ENCODE measurements at regions not wholly inside any gene's neighbourhood (a gene's known extent, or its start where the extent isn't known, plus 50 kb on each side); places are given as distances from the start of the nearest gene placed in this dataset.

DNA sequence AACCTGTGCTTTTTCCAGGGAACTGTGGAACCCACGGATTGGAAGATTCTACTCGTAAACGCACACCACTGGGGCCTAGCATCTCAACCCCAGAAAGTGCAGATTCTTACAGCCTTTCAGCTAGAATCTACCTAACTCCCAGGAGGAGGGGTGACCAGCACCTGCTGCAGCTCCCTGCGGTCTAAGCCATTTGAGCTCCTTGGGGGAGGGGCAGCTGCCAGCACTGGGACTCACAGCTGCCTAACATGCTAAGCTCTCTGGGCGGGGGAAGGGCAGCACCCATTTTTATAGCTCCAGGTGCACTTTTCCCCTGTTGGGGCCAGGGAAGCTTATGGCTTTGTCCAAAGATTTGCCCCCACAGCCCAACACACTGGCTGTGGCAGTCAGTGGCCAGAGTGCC is 595.7 kb upstream of the EPHA5 start:
- POLR2A ChIA-PET = no interaction called here
- no peak overlapping the region for H3K4me3 ChIP-seq (replicated peaks in 1 of 3; ENCODE audit: insufficient read depth in 1 of 3, low read depth in 1 of 3, low read length in 3 of 3)
- no peaks in the 10 kb centered on the region for H3K9me3 ChIP-seq (replicated peaks; ENCODE audit: control insufficient read depth, insufficient read depth, low read length)
- intact Hi-C loops (cut with micrococcal nuclease) (no loop called here), dilution Hi-C loops (cut with MboI; ENCODE audit: extremely low pct_ligation_motif_present, low sequenced_read_pairs) (no loop called here)
- DNase-seq (ENCODE audit: low read depth, low spot score) (no peak), FAIRE-seq (no peak)
- CTCF ChIA-PET = no interaction called here
- H2AFZ ChIP-seq (ENCODE audit: low read depth, low read length) = no peak overlapping the region
- BruUV-seq (replicated peaks) = no TSS peak
- no peaks in the 10 kb centered on the region for H3K27me3 ChIP-seq (ENCODE audit: control insufficient read depth in 2 of 2, insufficient read depth in 2 of 2, low read length in 2 of 2)
- no peak overlapping the region for H3K27ac ChIP-seq (ENCODE audit: insufficient read depth, low read depth, low read length)
- TF ChIP-seq, protein P1, sequence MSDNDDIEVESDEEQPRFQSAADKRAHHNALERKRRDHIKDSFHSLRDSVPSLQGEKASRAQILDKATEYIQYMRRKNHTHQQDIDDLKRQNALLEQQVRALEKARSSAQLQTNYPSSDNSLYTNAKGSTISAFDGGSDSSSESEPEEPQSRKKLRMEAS (IDR thresholded peaks at IDR 0.05; ENCODE audit: insufficient read depth, insufficient read length) = no peak
- no peak for TF ChIP-seq POLR2AphosphoS5 (IDR thresholded peaks at IDR 0.05; ENCODE audit: insufficient read depth, low read depth, low read length)
- TF ChIP-seq MYC (IDR thresholded peaks at IDR 0.05; ENCODE audit: low read depth, low read length) = no peak
- TF ChIP-seq, protein P2, sequence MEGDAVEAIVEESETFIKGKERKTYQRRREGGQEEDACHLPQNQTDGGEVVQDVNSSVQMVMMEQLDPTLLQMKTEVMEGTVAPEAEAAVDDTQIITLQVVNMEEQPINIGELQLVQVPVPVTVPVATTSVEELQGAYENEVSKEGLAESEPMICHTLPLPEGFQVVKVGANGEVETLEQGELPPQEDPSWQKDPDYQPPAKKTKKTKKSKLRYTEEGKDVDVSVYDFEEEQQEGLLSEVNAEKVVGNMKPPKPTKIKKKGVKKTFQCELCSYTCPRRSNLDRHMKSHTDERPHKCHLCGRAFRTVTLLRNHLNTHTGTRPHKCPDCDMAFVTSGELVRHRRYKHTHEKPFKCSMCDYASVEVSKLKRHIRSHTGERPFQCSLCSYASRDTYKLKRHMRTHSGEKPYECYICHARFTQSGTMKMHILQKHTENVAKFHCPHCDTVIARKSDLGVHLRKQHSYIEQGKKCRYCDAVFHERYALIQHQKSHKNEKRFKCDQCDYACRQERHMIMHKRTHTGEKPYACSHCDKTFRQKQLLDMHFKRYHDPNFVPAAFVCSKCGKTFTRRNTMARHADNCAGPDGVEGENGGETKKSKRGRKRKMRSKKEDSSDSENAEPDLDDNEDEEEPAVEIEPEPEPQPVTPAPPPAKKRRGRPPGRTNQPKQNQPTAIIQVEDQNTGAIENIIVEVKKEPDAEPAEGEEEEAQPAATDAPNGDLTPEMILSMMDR (IDR thresholded peaks at IDR 0.05; ENCODE audit: extremely low read depth in 1 of 2, insufficient read depth in 1 of 2, low read depth in 1 of 2, low read length in 2 of 2) = no peak
- no peak for TF ChIP-seq GATA2 (IDR thresholded peaks at IDR 0.05; ENCODE audit: insufficient read depth, insufficient read length, low read depth, low read length)
- no peak for TF ChIP-seq EZH2 (IDR thresholded peaks at IDR 0.05; ENCODE audit: borderline replicate concordance, low read depth, low read length, severe bottlenecking)
- TF ChIP-seq POLR2A (IDR thresholded peaks at IDR 0.05; ENCODE audit: low read depth, low read length) = no peak
- no peak for TF ChIP-seq JUN (IDR thresholded peaks at IDR 0.05; ENCODE audit: borderline replicate concordance, insufficient read depth, insufficient read length, low read depth)
- no peak for TF ChIP-seq FOS (IDR thresholded peaks at IDR 0.05; ENCODE audit: borderline replicate concordance, insufficient read depth, low read length)
- H3K9ac ChIP-seq (replicated peaks; ENCODE audit: extremely low read depth, insufficient read depth, low read length) = no peak overlapping the region
- H3K4me2 ChIP-seq (ENCODE audit: insufficient read depth, low read length) = no peak overlapping the region
- H3K4me1 ChIP-seq (ENCODE audit: control insufficient read depth, extremely low read depth, insufficient read depth, low read length) = no peaks in the 10 kb centered on the region
- no peaks in the 10 kb centered on the region for H3K9me1 ChIP-seq (replicated peaks; ENCODE audit: control insufficient read depth, extremely low read depth, insufficient read depth, low read length)
- H3K79me2 ChIP-seq (ENCODE audit: control insufficient read depth, insufficient read depth, low read length) = no peaks in the 10 kb centered on the region
- H3K36me3 ChIP-seq (ENCODE audit: control insufficient read depth in 2 of 2, extremely low read depth in 1 of 2, insufficient read depth in 2 of 2, low read length in 2 of 2) = no peaks in the 10 kb centered on the region
- H4K20me1 ChIP-seq (replicated peaks; ENCODE audit: control insufficient read depth, extremely low read depth, insufficient read depth, low read length) = no peaks in the 10 kb centered on the region

Data from endothelial cell of umbilical vein (primary cell).